HCT116 (cell line): ENCODE measurements at regions not wholly inside any gene's neighbourhood (a gene's known extent, or its start where the extent isn't known, plus 50 kb on each side); places are given as distances from the start of the nearest gene placed in this dataset.

Source experiments
- ATAC-seq: fragments of 200-7000 bp; cut with Tn5 transposase; 2 replicates; pipeline ENCODE4 v1.9.1; 2020; ENCODE audit warnings: mild to moderate bottlenecking, moderate library complexity
- BruUV-seq: library from RNA; stranded (reverse); fragments of 400-500 nt; replicated peaks from 2 replicates; lab custom pipeline; 2021; lab: Mats Ljungman, UMichigan
- CTCF ChIA-PET: fragments of 300-600 bp; sonication (Branson Sonifier 250); formaldehyde crosslinking; loops from one replicate; lab custom pipeline; 2021; ENCODE audit warnings: antibody characterized with exemption; lab: Charles Lee
- POLR2A ChIA-PET: fragments of 300-600, 350-600 bp; sonication (Branson Sonifier 250); formaldehyde crosslinking; loops from one replicate; lab custom pipeline; 2021; ENCODE audit warnings: antibody characterized with exemption; lab: Charles Lee
- RAD21 ChIA-PET, 2 experiments: fragments of 300-600 bp; sonication (Branson Sonifier 250); formaldehyde crosslinking; loops; one replicate each; lab custom pipeline; 2023; ENCODE audit warnings: low total read pairs in 2 of 2; ENCODE audit not compliant: uncharacterized antibody in 2 of 2, unreplicated experiment in 2 of 2, low non-redundant PET in 1 of 2; lab: Charles Lee
- DNase-seq: peaks from one replicate; pipeline ENCODE4 v3.0.0-alpha.2; 2010; ENCODE audit warnings: low read depth, low spot score
- H2AFZ ChIP-seq: fragments of 200-600 bp; shearing (Covaris generic), sonication (generic); 2 replicates; pipeline ENCODE4 v1.6.1; 2017; ENCODE audit warnings: low read depth, mixed run types, mixed read lengths, antibody characterized with exemption, low read length; ENCODE audit not compliant: poor library complexity, severe bottlenecking
- H3K27ac ChIP-seq: 2 replicates; pipeline ENCODE4 v1.5.1; 2012; ENCODE audit warnings: low read depth, low read length
- H3K27me3 ChIP-seq: fragments of 200-600 bp; sonication (generic); 2 replicates; pipeline ENCODE4 v1.6.1; 2016; ENCODE audit warnings: mixed run types, low read length, mixed read lengths; ENCODE audit not compliant: insufficient read depth
- H3K36me3 ChIP-seq, 2 experiments: fragments of 200-500 bp in 1 of 2; fragments of 200-600 bp in 1 of 2; sonication (Bioruptor generic) in 1 of 2; sonication (generic) in 1 of 2; 2 replicates each; pipeline versions ENCODE4 v1.5.1 to v1.6.1; 2014 to 2016; ENCODE audit warnings: low read length in 2 of 2, inconsistent platforms in 1 of 2, mixed read lengths in 1 of 2, mixed run types in 1 of 2; ENCODE audit not compliant: insufficient read depth in 2 of 2, control insufficient read depth in 1 of 2
- H3K4me1 ChIP-seq, 2 experiments: fragments of 200-600 bp in 1 of 2; sonication (generic) in 1 of 2; 2 replicates each; pipeline versions ENCODE4 v1.5.1 to v1.6.1; 2012 to 2017; ENCODE audit warnings: low read length in 2 of 2, inconsistent platforms in 1 of 2, mild to moderate bottlenecking in 1 of 2, mixed read lengths in 1 of 2, mixed run types in 1 of 2, moderate library complexity in 1 of 2; ENCODE audit not compliant: insufficient read depth in 2 of 2, control insufficient read depth in 1 of 2
- H3K4me2 ChIP-seq: fragments of 200-600 bp; sonication (generic); 2 replicates; pipeline ENCODE4 v1.6.1; 2017; ENCODE audit warnings: mixed run types, low read length, mixed read lengths
- H3K4me3 ChIP-seq, 2 experiments: fragments of 200-600 bp in 1 of 2; sonication (generic) in 1 of 2; replicated peaks in 1 of 2; 2 replicates each; pipeline ENCODE4 v1.5.1; 2011 to 2016; ENCODE audit warnings: low read length in 2 of 2, control low read depth in 1 of 2, low read depth in 1 of 2, mild to moderate bottlenecking in 1 of 2, mixed read lengths in 1 of 2, mixed run types in 1 of 2
- H3K79me2 ChIP-seq: fragments of 200-600 bp; sonication (generic); 2 replicates; pipeline ENCODE4 v1.6.1; 2017; ENCODE audit warnings: mild to moderate bottlenecking, mixed run types, low read length, moderate library complexity, mixed read lengths; ENCODE audit not compliant: insufficient read depth
- H3K9ac ChIP-seq: fragments of 200-600 bp; sonication (generic); 2 replicates; pipeline ENCODE4 v1.6.1; 2016; ENCODE audit warnings: low read length, mixed read lengths
- H3K9me2 ChIP-seq: fragments of 200-600 bp; sonication (generic), shearing (Covaris generic); 2 replicates; pipeline ENCODE4 v1.6.1; 2017; ENCODE audit warnings: mixed run types, mild to moderate bottlenecking, moderate library complexity; ENCODE audit not compliant: insufficient read depth
- H3K9me3 ChIP-seq, 2 experiments: fragments of 200-500 bp in 1 of 2; fragments of 200-600 bp in 1 of 2; sonication (Bioruptor generic) in 1 of 2; sonication (generic) in 1 of 2; 2 replicates each; pipeline ENCODE4 v1.6.1; 2014 to 2017; ENCODE audit warnings: low read length in 2 of 2, mixed read lengths in 2 of 2, inconsistent platforms in 1 of 2, low read depth in 1 of 2, mild to moderate bottlenecking in 1 of 2, mixed run types in 1 of 2, moderate library complexity in 1 of 2; ENCODE audit not compliant: control insufficient read depth in 1 of 2, insufficient read depth in 1 of 2
- H4K20me1 ChIP-seq: fragments of 200-600 bp; sonication (generic), shearing (Covaris generic); 2 replicates; pipeline ENCODE4 v1.6.1; 2017; ENCODE audit warnings: mixed run types, mild to moderate bottlenecking, moderate library complexity; ENCODE audit not compliant: insufficient read depth
- ATF3 ChIP-seq: IDR thresholded peaks from 2 replicates; pipeline ENCODE4 v1.6.1; 2012
- CBX3 ChIP-seq: IDR thresholded peaks from 2 replicates; pipeline ENCODE4 v1.6.1; 2012; ENCODE audit warnings: low read depth
- CEBPB ChIP-seq: IDR thresholded peaks from 2 replicates; pipeline ENCODE4 v1.6.1; 2012; ENCODE audit warnings: low read depth
- CTCF ChIP-seq, 3 experiments: fragments of 200-600 bp in 1 of 3; sonication (generic) in 1 of 3; IDR thresholded peaks in 2 of 3; conservative IDR thresholded peaks in 1 of 3; 2 replicates each; pipeline ENCODE4 v1.5.1; 2012 to 2017; ENCODE audit warnings: low read depth in 2 of 3, low read length in 2 of 3, antibody characterized with exemption in 1 of 3, borderline replicate concordance in 1 of 3, control low read depth in 1 of 3, mild to moderate bottlenecking in 1 of 3, mixed read lengths in 1 of 3, mixed run types in 1 of 3, moderate library complexity in 1 of 3; ENCODE audit not compliant: insufficient read depth in 1 of 3
- EGR1 ChIP-seq: IDR thresholded peaks from 2 replicates; pipeline ENCODE4 v1.6.1; 2012; ENCODE audit warnings: low read depth
- ELF1 ChIP-seq: IDR thresholded peaks from 2 replicates; pipeline ENCODE4 v1.6.1; 2012; ENCODE audit warnings: low read depth, borderline replicate concordance
- EZH2 ChIP-seq: fragments of 200-600 bp; sonication (generic); IDR thresholded peaks from 2 replicates; pipeline ENCODE4 v1.6.1; 2017; ENCODE audit warnings: antibody characterized with exemption, mixed run types
- EZH2phosphoT487 ChIP-seq: fragments of 200-600 bp; IDR thresholded peaks from 2 replicates; pipeline ENCODE4 v1.6.1; 2018; ENCODE audit warnings: antibody characterized with exemption, borderline replicate concordance
- FOSL1 ChIP-seq: IDR thresholded peaks from 2 replicates; pipeline ENCODE4 v1.6.1; 2012; ENCODE audit warnings: low read depth
- JUND ChIP-seq: IDR thresholded peaks from 2 replicates; pipeline ENCODE4 v1.6.1; 2012
- MAX ChIP-seq: IDR thresholded peaks from 2 replicates; pipeline ENCODE4 v1.6.1; 2012
- POLR2AphosphoS5 ChIP-seq: IDR thresholded peaks from 2 replicates; pipeline ENCODE4 v1.6.1; 2011; ENCODE audit warnings: mild to moderate bottlenecking, low read depth, low read length, moderate library complexity
- RAD21 ChIP-seq: IDR thresholded peaks from 2 replicates; pipeline ENCODE4 v1.6.1; 2012; ENCODE audit warnings: low read depth, mild to moderate bottlenecking
- SP1 ChIP-seq: IDR thresholded peaks from 2 replicates; pipeline ENCODE4 v1.6.1; 2012; ENCODE audit warnings: low read depth
- SRF ChIP-seq: IDR thresholded peaks from 2 replicates; pipeline ENCODE4 v1.6.1; 2012; ENCODE audit warnings: low read depth
- YY1 ChIP-seq: IDR thresholded peaks from 2 replicates; pipeline ENCODE4 v1.6.1; 2011; ENCODE audit warnings: low read length, low read depth, moderate library complexity, mild to moderate bottlenecking; ENCODE audit not compliant: insufficient replicate concordance; ENCODE audit errors: extremely low read depth
- ZNF274 ChIP-seq: fragments of 200-500 bp; sonication (Bioruptor generic); IDR thresholded peaks from 2 replicates; pipeline ENCODE4 v1.6.1; 2014; ENCODE audit warnings: mild to moderate bottlenecking, low read depth, low read length, inconsistent platforms
- intact Hi-C: fragments of 100-400 bp; cut with micrococcal nuclease; formaldehyde crosslinking; loops from 2 replicates; pipeline ENCODE4 v1.10.0; 2022

GRCh38 chr3:87788516-87788915 lies 270.3 kb downstream of the CGGBP1 start (continued):
- TF ChIP-seq CTCF (IDR thresholded peaks at IDR 0.05 in 2 of 3, conservative IDR thresholded peaks at IDR 0.05 in 1 of 3; ENCODE audit: borderline replicate concordance in 1 of 3, insufficient read depth in 1 of 3, low read depth in 2 of 3, low read length in 2 of 3), result no peak

- no peaks in the 10 kb centered on the region for H3K9me2 ChIP-seq
These were observed 278.0 kb downstream of the CGGBP1 start for GRCh38 chr3:87780811-87781210.

More at GRCh38 chr3:87780811-87781210, 278.0 kb downstream of the CGGBP1 start:
- no peaks in the 10 kb centered on the region for H3K27me3 ChIP-seq
- no peaks in the 10 kb centered on the region for H3K4me1 ChIP-seq
- no peak overlapping the region for H3K4me3 ChIP-seq
- H3K9me3 ChIP-seq, result no peaks in the 10 kb centered on the region
- ChIA-PET RAD21 (no interaction called here), CTCF (no interaction called here), POLR2A (no interaction called here)
- no TSS peak for BruUV-seq
- no peaks in the 10 kb centered on the region for H4K20me1 ChIP-seq
- H3K79me2 ChIP-seq, result no peaks in the 10 kb centered on the region
- no peaks in the 10 kb centered on the region for H3K36me3 ChIP-seq
- no peak for ATAC-seq
- no peak overlapping the region for H2AFZ ChIP-seq
- H3K9ac ChIP-seq, result no peak overlapping the region
- no peak for TF ChIP-seq JUND
- no peak for TF ChIP-seq MAX
- no peak for TF ChIP-seq SP1
- no peak for TF ChIP-seq CEBPB
- TF ChIP-seq ZNF274, result no peak
- no peak for TF ChIP-seq FOSL1
- TF ChIP-seq RAD21, result no peak
- TF ChIP-seq EZH2, result no peak
- no peak for TF ChIP-seq POLR2AphosphoS5
- no peak for TF ChIP-seq ELF1
- no peak for TF ChIP-seq YY1
- no peak for TF ChIP-seq EGR1
- TF ChIP-seq ATF3, result no peak
- no peak for TF ChIP-seq SRF
- no peak for TF ChIP-seq CBX3
- TF ChIP-seq EZH2phosphoT487, result no peak
- TF ChIP-seq, all 23 proteins: peak for 0
- Histone ChIP-seq H3K27ac (no peak overlapping the region), H3K4me2 (no peak overlapping the region)
- no peak for DNase-seq
- intact Hi-C loops, result no loop called here
